ENCODE measurements at regions not wholly inside any gene's neighbourhood (a gene's known extent, or its start where the extent isn't known, plus 50 kb on each side); places are given as distances from the start of the nearest gene placed in this dataset.
"Not testable (repeated sequence)": the region's sequence is repeated elsewhere in the genome, so short reads cannot be mapped to it uniquely, and the experiment has no call there.

DNA sequence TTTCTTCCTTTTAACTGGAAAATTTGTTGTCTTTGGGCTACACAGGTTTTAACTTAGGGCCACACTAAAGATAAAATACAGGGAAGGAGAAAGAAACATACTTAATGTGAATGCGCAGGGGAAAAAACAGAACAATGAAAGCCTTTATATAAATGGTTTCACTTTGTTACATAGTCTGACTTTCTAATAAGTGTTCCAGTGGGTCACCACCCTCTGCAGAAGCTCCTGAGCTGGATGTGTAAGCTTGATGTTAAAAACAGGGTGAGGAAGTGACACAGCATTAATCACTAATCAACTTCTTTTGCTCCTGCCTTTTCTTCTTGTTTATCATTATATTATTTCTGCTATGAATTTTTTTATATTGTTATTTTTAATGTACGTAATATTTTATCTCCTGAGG is 445.6 kb upstream of the CA10 start:
- no peak for DNase-seq (ENCODE audit: low read depth)

DNA sequence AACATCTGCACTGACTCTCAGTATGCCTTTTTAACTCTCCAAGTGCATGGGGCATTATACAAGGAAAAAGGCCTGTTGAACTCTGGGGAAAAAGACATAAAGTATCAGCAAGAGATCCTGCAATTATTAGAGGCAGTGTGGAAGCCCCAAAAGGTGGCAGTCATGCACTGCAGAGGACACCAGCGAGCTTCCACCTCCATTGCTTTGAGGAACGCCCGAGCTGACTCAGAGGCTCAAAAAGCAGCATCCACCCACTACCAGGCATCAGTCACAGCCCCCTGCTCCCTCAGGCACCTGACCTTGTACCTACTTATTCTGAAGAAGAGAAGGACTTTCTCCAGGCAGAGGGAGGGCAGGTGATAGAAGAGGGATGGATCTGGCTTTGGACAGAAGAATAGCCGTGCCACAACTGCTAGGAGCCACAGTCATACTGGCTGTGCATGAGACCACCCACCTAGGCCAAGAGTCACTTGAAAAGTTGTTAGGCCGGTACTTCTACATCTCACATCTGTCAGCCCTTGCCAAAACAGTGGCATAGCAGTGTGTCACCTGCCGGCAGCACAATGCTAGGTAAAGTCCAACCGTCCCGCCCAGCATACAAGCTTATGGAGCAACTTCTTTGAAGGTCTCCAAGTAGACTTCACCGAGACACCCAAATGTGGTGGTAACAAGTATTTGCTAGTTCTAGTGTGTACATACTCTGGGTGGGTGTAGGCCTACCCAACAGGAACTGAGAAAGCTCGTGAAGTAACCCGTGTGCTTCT is 439.1 kb upstream of the CA10 start:
- not testable (repeated sequence) for DNase-seq (ENCODE audit: low read depth)

DNA sequence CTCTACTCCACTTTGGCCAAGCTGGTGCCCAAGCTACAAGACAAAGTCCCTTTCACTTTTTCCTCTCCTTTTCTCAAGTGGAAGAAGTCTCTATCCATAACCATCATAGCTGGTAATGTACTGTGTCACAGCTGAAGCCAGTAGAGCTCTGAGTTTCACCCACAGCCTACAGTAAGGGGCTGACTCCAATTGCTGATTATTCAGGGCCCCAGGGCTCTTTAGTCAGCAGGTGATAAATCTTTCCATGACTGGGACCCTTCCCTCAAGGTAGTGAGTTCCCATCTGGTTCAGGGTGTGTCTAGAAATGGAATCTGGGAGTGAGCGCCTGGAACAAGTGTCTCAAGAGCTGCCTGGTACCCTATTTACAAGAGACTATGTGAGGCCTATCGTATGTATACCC is 436.0 kb upstream of the CA10 start:
- no peak for DNase-seq (ENCODE audit: low read depth)

DNA sequence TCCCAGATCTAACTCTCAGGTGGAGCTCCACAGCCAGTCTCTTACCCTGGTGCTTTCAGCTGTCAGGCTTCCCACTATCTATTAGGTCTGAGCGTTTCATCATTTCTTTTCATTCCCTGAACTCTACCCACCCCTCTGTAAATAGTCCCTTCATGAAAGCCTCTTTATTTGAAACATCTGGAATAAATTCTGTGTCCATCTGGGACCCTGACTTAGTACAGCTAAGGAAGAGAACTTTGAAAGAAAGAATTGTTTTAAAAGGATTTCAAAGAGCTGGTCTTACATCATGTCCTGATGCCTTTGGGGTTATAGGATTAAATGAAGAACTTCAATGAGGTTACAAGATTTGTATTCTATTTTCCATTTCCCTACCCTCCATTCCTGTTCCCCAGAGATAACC is 388.5 kb upstream of the CA10 start:
- no peak for DNase-seq (ENCODE audit: low read depth)

DNA sequence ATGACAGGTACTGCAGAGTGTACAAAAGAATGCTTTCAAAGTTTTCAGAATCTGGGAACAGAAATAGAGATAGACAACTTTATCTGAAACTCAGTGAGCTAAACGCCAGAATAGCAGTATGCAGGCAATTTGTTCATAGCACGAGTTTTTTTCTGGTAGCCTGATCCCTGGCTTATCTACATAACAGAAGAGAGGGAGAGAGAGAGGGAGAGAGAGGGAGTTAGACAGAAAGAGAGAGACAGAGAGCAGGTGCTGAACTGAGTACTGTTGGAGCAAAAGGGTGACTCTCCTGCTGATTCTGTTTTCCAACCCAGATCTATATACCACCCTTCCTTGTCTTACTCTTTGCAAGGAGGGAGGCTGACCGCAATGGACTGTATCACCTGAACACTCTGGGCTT is 388.0 kb upstream of the CA10 start:
- no peak for DNase-seq (ENCODE audit: low read depth)

DNA sequence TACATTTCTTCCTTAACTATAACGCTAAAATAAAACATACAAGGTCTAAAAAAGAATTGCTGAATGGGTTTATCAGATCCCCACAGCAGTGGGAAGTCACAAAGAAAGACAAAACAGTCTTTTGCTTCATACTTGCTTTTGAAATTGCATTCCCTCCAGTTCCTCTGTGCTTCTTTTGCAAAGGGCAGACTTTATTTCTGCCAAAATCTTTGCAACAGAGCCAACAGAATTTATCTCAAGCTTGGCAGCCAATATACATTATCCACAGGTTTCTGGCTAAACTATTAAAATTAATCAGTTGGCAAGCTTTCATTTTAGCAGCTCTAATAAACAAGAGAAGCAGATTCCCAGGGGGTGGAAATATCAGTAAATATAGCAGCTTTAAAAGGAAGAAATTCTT is 378.9 kb upstream of the CA10 start:
- DNase-seq (ENCODE audit: low read depth), result no peak

DNA sequence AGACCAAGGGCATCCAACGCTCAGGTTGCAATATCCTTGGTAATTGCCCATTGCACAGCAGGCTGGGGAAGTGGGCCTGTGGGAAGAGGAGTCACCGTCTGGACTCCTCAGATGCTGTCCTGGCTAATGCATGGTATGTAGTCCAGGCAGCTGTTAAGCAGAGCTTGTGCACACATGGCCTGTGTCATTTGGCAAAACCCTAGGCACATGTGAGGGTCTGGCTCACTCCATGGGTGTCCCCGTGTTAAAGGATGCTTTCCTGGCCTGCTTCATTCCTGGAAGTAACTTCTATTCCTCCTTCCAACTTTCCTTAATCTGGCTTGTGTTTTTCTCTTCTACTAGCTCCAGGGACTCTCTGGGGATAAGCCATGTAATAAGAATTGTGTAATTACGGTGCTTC is 378.0 kb upstream of the CA10 start:
- no peak for DNase-seq (ENCODE audit: low read depth)

DNA sequence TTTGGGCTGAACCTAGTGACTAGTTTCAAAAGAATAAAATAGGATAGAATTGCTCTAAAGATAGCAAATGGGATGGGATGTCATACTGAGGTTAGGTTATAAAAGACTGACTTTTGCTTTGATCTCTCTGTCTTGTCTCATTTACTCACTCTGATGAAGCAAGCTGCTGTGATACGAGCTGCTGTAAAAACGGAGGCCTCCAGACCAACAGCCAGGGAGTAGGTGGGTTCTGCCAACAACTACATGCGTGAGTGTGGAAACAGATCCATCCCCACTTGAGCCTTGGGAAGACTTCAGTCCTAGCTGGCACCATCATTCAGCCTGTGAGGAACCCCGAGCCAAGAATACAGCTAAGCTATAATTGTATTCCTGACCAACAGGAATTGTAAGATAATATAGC is 373.9 kb upstream of the CA10 start:
- DNase-seq (ENCODE audit: low read depth), result no peak

DNA sequence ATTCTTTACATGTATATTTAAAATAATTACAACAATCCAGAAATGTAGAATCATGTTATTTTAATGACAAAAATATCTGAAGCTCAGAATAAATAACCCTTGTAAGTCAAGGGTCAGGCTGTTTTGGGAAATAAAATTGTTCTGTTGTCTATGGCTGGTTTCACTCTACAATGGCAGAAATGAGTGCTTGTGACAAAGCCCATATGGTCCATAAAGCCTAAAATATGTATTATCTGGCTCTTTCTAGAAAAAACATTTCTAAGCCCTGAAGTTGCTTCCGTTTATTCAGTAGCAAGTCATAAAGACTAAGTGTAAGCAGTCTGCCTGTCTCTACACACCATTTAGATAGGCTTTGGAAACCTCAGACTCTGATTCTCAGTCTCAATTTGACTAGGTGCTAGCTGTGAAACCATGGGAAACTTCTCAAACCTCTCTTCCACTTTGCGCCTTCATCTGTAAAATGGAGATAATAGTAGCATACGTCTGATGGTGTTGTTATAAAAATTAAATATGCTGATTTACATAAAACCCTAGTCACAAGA is 365.7 kb upstream of the CA10 start:
- DNase-seq (ENCODE audit: low read depth), result no peak

DNA sequence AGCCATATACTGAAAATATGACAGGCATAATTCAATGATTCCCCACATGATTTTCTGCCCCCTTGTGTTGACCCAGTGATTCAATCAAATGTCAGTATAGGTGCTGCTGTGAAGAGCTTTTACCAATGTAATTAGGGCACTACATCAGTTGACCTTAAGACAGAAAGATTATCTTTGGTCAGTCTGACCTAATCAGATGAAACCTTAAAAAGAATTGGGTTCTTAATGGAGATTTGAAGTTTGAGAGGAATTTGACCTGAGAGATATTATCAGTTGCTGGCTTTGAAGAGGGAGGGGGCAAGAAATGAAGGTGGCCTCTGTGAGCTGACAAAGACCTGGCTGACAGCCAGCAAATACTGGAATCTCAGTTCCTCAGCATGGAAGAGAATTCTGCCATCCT is 358.7 kb upstream of the CA10 start:
- DNase-seq (ENCODE audit: low read depth), result no peak

DNA sequence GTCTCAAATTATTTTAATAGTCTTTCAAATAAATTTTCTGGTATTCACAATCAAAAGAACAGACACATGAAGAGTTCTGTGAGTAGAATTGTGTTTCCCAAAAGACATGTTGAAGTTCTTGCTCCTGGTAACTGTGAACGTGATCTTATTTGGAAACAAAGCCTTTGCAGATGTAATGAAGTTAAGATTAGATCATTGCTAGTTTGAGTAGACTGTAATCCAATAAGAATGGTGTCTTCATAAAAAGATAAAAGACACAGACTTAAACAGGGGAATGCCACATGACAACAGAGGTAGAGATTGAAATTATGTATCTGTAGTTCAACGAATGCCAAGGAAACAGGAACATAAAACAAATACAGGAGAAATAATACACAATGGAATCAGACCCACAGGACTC is 357.4 kb upstream of the CA10 start:
- no peak for DNase-seq (ENCODE audit: low read depth)

DNA sequence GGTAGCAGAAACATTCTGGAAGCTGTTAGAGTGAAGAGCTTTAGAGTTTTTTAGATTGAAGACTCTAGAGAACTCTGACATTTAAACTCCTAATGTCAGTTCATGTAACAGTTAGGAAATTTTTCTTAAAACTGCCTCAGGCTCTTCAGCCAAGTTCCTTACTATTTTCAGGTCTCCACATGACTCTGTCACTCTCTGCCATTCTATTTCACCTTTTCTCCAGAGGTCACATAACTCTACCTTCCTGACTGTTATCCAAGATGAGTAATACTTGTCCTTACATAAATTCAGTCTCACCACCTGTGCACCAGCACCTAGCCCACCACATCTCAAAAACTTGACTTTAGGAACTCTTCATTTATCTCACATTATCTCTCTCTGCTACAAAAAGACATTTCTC is 347.1 kb upstream of the CA10 start:
- no peak for DNase-seq (ENCODE audit: low read depth)

DNA sequence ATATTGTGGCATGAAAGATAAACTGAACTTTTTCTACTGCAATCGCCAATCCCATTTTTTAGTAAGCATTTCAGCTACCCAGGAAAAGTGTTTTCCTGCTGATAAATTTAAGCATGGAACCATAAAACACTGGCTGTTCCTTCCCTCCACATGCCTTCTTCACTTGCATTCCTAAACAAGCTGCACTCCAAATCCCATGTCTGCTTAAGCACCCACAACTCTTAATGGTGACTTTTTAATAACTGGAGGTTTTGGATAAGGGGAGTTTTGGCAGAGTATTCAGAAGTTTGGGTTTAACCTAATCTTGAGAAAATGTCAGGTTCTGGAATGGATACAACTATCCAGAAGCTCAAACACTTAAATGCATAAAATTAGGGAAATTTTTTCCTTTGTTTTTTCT is 345.6 kb upstream of the CA10 start:
- DNase-seq (ENCODE audit: low read depth), result no peak

DNA sequence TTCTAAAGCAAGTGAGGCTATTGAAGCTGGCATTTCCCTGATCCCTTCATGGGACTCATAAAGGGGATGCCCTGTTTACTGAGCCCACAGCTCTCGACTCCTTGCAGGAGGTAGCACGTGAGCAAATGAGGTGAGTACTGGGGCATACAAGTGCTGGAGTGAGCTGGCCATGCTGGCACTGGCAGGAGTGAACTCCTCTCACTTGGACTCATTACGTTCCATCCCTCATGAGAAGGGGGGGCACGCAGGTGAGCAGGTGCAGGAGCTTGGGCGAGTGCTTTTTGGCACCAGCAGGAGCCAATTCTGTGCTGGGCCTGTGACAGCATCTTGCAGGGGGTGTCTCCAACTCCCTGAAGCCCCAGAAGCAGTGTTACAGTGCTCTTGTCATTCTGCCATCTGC is 337.1 kb upstream of the CA10 start:
- DNase-seq (ENCODE audit: low read depth), result no peak

DNA sequence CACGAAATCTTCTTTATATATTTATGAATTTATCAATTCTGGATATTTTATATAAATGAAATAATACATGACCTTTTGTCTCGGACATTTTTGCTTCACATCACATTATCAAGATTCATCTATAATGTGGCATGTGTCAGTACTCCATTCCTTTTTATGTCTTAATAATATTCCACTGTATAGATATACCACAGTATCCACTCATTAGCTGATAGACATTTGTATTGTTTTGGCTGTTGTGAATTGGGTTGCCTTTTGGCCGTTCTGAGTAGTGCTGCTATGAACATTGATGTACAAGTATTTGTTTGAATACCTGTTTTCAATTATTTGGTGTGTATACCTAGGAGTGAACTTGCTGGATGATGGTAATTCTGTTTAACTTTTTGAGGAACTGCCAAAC is 323.8 kb upstream of the CA10 start:
- no peak for DNase-seq (ENCODE audit: low read depth)

DNA sequence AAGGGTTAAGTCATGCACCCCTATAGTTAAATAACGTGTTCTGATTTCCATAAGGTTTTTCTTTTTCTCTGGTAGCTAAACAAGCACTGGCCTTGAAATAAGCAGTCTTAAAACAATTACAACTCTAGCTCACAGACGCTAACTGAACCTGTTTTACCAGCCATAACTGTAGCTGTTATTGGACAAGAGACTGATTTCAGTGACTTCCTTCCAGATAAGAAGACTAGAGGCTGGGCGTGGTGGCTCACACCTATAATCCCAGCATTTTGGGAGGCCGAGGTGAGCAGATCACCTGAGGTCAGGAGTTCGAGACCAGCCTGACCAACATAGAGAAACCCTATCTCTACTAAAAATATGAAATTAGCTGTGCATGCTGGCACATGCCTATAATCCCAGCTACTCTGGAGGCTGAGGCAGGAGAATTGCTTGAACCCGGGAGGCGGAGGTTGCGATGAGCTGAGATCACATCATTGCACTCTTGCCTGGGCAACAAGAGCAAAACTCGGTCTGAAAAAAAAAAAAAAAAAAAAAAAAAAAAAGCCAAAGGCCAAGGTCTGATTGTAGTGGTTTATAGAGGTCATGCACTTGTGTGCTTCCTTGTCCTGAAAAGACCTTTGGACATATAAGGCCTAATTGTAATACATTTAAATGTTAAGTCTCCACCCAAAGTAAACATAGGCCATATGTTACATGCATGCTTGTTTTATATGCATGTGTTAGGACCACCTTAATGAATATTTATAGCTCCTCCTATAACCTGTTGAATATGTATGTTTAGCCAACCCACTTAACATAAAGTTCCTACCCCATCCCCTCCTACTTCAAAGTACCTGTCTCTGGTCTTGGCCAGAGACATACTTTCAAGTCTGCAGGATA is 319.5 kb upstream of the CA10 start:
- no peak for DNase-seq (ENCODE audit: low read depth)

DNA sequence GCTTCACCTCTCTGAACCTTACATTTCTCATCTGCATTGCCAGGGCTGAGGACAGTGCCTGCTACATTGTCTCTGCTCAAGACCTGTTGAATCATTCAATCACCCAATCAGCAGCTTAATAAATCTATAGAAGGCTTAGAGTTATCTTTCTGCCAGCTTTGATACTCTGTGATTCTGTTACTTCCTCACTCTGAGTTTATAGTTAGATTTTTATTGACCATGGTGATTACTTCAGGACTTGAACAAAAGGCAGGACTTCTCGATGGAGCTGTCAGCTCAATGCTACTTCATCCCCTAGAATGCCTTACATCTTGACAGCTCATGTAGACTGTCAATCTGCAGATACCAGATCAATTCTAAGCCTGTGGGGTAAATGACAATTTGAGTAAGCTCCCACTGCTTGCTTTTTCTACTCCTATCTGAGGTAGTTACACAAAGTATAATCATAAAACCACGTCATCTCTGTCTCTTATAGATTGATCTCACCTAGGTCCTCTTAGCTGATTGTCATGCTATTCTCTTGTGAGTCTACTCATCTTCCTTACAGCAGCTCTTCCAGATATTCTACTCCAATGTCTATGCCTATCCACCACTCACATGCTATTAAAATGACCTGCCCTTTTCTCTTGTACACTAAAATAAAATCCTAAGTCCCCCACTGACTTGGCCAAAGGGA is 318.3 kb upstream of the CA10 start:
- no peak for DNase-seq (ENCODE audit: low read depth)

DNA sequence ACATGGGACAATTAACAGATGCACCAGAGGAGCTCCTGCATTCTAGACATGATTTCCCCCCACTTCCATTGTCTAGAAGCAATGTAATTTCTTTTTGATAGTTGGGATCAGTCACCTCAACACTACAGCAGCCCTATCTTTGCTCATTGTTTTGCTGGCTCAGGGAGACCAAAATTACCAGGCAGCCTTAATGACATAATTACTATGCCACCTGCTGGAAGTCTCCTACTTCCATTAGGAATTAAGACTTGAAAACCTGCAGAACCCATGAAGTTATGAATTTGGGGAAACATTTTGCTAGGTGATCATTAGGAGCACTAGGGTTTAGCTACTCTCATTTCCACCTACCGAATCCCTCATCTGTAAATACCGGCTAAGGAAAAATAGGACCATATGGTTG is 312.0 kb upstream of the CA10 start:
- DNase-seq (ENCODE audit: low read depth), result no peak

DNA sequence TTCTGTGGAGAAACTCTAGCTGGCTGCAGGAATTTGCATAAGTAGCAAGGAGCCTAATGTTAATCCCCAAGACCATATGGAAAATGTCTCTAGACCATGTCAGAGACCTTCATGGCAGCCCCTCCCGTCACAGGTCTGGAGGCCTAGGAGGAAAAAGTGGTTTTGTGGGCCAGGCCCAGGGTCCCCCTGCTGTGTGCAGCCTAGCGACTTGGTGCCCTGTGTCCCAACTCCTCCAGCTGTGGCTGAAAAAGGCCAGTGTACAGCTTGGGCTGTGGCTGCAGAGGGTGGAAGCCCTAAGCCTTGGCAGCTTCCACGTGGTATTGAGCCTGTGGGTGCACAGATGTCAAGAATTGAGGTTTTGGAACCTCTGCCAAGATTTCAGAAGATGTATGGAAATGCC is 306.9 kb upstream of the CA10 start:
- no peak for DNase-seq (ENCODE audit: low read depth)

DNA sequence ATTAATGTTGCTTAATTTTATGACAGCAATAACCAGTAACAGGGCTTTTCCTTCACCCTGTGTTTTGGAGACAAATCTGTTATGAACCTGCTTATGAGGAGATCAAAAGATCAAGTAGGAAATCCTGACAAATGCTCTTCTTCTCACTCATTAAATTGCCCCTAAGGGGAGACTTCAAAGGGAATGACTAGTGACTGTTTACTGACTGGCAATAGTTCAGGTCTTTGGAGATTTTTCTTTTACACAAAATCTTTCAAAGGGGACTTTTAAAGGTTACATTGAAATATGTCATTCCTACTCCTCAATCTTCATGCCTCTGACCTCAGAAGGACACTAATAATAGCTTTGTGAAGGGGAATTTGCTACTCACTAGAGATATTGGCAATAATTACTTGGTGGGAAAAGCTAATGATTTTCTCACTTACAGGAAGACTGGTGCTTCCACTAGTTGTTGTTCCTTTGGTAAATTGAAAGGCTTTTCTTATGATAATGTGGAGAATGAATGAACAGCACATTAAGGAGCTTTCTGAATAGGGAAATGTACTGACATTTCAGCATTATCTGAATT is 292.9 kb upstream of the CA10 start:
- DNase-seq (ENCODE audit: low read depth), result no peak

DNA sequence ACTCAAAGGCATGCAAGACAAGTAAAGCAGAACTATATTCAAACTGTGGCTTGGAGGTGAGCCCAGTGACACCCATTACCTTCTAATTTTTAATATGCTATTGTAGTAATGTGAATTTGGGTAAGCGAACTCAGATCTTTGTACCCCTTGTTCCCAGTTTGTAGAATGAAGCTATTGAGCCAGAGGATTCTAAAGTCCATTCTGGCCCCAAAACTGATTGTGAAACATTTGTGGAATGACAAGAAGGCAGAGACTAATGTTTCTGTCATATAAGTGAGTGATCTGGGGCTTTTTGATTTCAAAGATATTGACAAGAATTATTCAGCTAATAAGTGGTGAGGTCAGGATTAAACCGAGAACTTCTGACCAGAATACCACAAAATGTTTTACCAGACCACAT is 283.8 kb upstream of the CA10 start:
- no peak for DNase-seq (ENCODE audit: low read depth)

Measured in myocyte (in vitro differentiated cells).